T-helper 17 cell (primary cell): ENCODE measurements at regions not wholly inside any gene's neighbourhood (a gene's known extent, or its start where the extent isn't known, plus 50 kb on each side); places are given as distances from the start of the nearest gene placed in this dataset.

Experiments used
- ATAC-seq: fragments of 150-1000 bp; cut with Tn5 transposase; 2 replicates; pipeline ENCODE4 v1.10.0; 2021; ENCODE audit warnings: mild to moderate bottlenecking, moderate library complexity
- DNase-seq, 3 donors: peaks; one replicate each; pipeline versions ENCODE4 v3.0.0 to v3.0.0-alpha.2; 2020 to 2021
- H3K9me3 ChIP-seq: one replicate; pipeline ENCODE4 v1.7.0; 2013; ENCODE audit warnings: low read length, mild to moderate bottlenecking; ENCODE audit not compliant: control insufficient read depth, poor library complexity, severe bottlenecking
- H3K27ac Mint-ChIP-seq: one replicate; pipeline ENCODE4 v1.8.0; 2022; ENCODE audit warnings: mild to moderate bottlenecking, moderate library complexity, mixed read lengths
- H3K27me3 Mint-ChIP-seq: one replicate; pipeline ENCODE4 v1.8.0; 2022; ENCODE audit warnings: mixed read lengths
- H3K36me3 Mint-ChIP-seq: one replicate; pipeline ENCODE4 v1.8.0; 2022; ENCODE audit warnings: low read depth, mixed read lengths
- H3K4me1 Mint-ChIP-seq: one replicate; pipeline ENCODE4 v1.8.0; 2022; ENCODE audit warnings: mild to moderate bottlenecking, mixed read lengths
- H3K4me3 Mint-ChIP-seq: one replicate; pipeline ENCODE4 v1.8.0; 2022; ENCODE audit warnings: mild to moderate bottlenecking, moderate library complexity, mixed read lengths

GRCh38 chr5:143660625-143661024 lies 151.3 kb upstream of the HMHB1 start:
- H3K4me1 Mint-ChIP-seq = no peaks in the 10 kb centered on the region
- DNase-seq (no peak), ATAC-seq (no peak)
- no peaks in the 10 kb centered on the region for H3K36me3 Mint-ChIP-seq
- H3K9me3 ChIP-seq = no peaks in the 10 kb centered on the region
- peaks cover 13% of the 10 kb centered on the region for H3K27me3 Mint-ChIP-seq
- no peak overlapping the region for H3K27ac Mint-ChIP-seq
- H3K4me3 Mint-ChIP-seq = no peak overlapping the region

GRCh38 chr5:143659599-143660238 lies 152.2 kb upstream of the HMHB1 start:
- Mint-ChIP-seq H3K27me3 (peaks cover 13% of the 10 kb centered on the region), H3K4me1 (no peaks in the 10 kb centered on the region), H3K36me3 (no peaks in the 10 kb centered on the region), H3K27ac (no peak overlapping the region), H3K4me3 (no peak overlapping the region)
- ATAC-seq = no peak
- no peak for DNase-seq
- no peaks in the 10 kb centered on the region for H3K9me3 ChIP-seq

- Mint-ChIP-seq H3K36me3 (no peaks in the 10 kb centered on the region), H3K27me3 (peaks cover 10% of the 10 kb centered on the region), H3K4me3 (no peak overlapping the region), H3K4me1 (no peaks in the 10 kb centered on the region), H3K27ac (no peak overlapping the region)
- DNase-seq = no peak
- ATAC-seq = no peak
- H3K9me3 ChIP-seq = no peaks in the 10 kb centered on the region
Measured at GRCh38 chr5:143658956-143659355, 153.0 kb upstream of the HMHB1 start.

GRCh38 chr5:143657647-143658285 lies 154.2 kb upstream of the HMHB1 start:
- ATAC-seq (no peak), DNase-seq (no peak)
- no peaks in the 10 kb centered on the region for H3K36me3 Mint-ChIP-seq
- no peak overlapping the region for H3K4me3 Mint-ChIP-seq
- no peak overlapping the region for H3K27ac Mint-ChIP-seq
- H3K4me1 Mint-ChIP-seq = no peaks in the 10 kb centered on the region
- H3K27me3 Mint-ChIP-seq = peaks cover 14% of the 10 kb centered on the region
- no peaks in the 10 kb centered on the region for H3K9me3 ChIP-seq

GRCh38 chr5:143653766-143654282 lies 158.1 kb upstream of the HMHB1 start:
- ATAC-seq (no peak), DNase-seq (no peak)
- peaks cover 30% of the 10 kb centered on the region for H3K27me3 Mint-ChIP-seq
- H3K4me3 Mint-ChIP-seq = no peak overlapping the region
- H3K36me3 Mint-ChIP-seq = no peaks in the 10 kb centered on the region
- no peaks in the 10 kb centered on the region for H3K9me3 ChIP-seq
- peaks cover 3% of the 10 kb centered on the region for H3K4me1 Mint-ChIP-seq
- no peak overlapping the region for H3K27ac Mint-ChIP-seq

- Mint-ChIP-seq H3K27ac (no peak overlapping the region), H3K4me3 (no peak overlapping the region)
Measured at GRCh38 chr5:143653256-143653655, 158.7 kb upstream of the HMHB1 start.

GRCh38 chr5:143652108-143652700 lies 159.8 kb upstream of the HMHB1 start:
- Mint-ChIP-seq H3K27ac (no peak overlapping the region), H3K36me3 (no peaks in the 10 kb centered on the region), H3K4me1 (peaks cover 5% of the 10 kb centered on the region), H3K4me3 (no peak overlapping the region), H3K27me3 (peaks cover 24% of the 10 kb centered on the region)
- H3K9me3 ChIP-seq = no peaks in the 10 kb centered on the region
- ATAC-seq = no peak
- DNase-seq = no peak

More at GRCh38 chr5:143653256-143653655, 158.7 kb upstream of the HMHB1 start:
- Mint-ChIP-seq H3K36me3 (no peaks in the 10 kb centered on the region), H3K27me3 (peaks cover 30% of the 10 kb centered on the region), H3K4me1 (peaks cover 5% of the 10 kb centered on the region)
- no peak for DNase-seq
- H3K9me3 ChIP-seq = no peaks in the 10 kb centered on the region
- ATAC-seq = no peak

GRCh38 chr5:143649937-143650621 lies 161.9 kb upstream of the HMHB1 start:
- DNase-seq (no peak), ATAC-seq (no peak)
- Mint-ChIP-seq H3K27ac (no peak overlapping the region), H3K27me3 (peaks cover 29% of the 10 kb centered on the region), H3K4me1 (peaks cover 5% of the 10 kb centered on the region), H3K36me3 (no peaks in the 10 kb centered on the region), H3K4me3 (no peak overlapping the region)
- H3K9me3 ChIP-seq = no peaks in the 10 kb centered on the region

- no peaks in the 10 kb centered on the region for H3K9me3 ChIP-seq
- Mint-ChIP-seq H3K4me3 (no peak overlapping the region), H3K36me3 (no peaks in the 10 kb centered on the region), H3K27me3 (peaks cover 28% of the 10 kb centered on the region), H3K4me1 (peaks cover 5% of the 10 kb centered on the region), H3K27ac (no peak overlapping the region)
- ATAC-seq = no peak
- DNase-seq = no peak
Measured at GRCh38 chr5:143648696-143649095, 163.3 kb upstream of the HMHB1 start.

- H3K4me3 Mint-ChIP-seq = no peak overlapping the region
- ATAC-seq (no peak), DNase-seq (no peak)
- peaks cover 5% of the 10 kb centered on the region for H3K4me1 Mint-ChIP-seq
- peaks cover 18% of the 10 kb centered on the region for H3K27me3 Mint-ChIP-seq
- no peaks in the 10 kb centered on the region for H3K36me3 Mint-ChIP-seq
- no peak overlapping the region for H3K27ac Mint-ChIP-seq
- H3K9me3 ChIP-seq = no peaks in the 10 kb centered on the region
Measured at GRCh38 chr5:143646961-143647360, 165.0 kb upstream of the HMHB1 start.

- no peaks in the 10 kb centered on the region for H3K9me3 ChIP-seq
- no peak for ATAC-seq
Measured at GRCh38 chr5:143645356-143645755, 166.6 kb upstream of the HMHB1 start.

GRCh38 chr5:143644727-143645126 lies 167.2 kb upstream of the HMHB1 start:
- Mint-ChIP-seq H3K4me1 (peaks cover 3% of the 10 kb centered on the region), H3K4me3 (no peak overlapping the region), H3K27me3 (peaks cover 6% of the 10 kb centered on the region), H3K36me3 (no peaks in the 10 kb centered on the region), H3K27ac (no peak overlapping the region)
- DNase-seq = no peak
- no peaks in the 10 kb centered on the region for H3K9me3 ChIP-seq
- ATAC-seq = no peak

More at GRCh38 chr5:143645356-143645755, 166.6 kb upstream of the HMHB1 start:
- Mint-ChIP-seq H3K4me3 (no peak overlapping the region), H3K4me1 (peaks cover 3% of the 10 kb centered on the region), H3K27me3 (peaks cover 12% of the 10 kb centered on the region), H3K27ac (no peak overlapping the region), H3K36me3 (no peaks in the 10 kb centered on the region)
- DNase-seq = no peak

- Mint-ChIP-seq H3K27me3 (peaks cover 5% of the 10 kb centered on the region), H3K27ac (no peak overlapping the region), H3K4me3 (no peak overlapping the region), H3K36me3 (no peaks in the 10 kb centered on the region), H3K4me1 (no peaks in the 10 kb centered on the region)
- DNase-seq = no peak
- no peak for ATAC-seq
- H3K9me3 ChIP-seq = no peaks in the 10 kb centered on the region
Measured at GRCh38 chr5:143642791-143643190, 169.2 kb upstream of the HMHB1 start.
